AG08395 (cell line): ENCODE measurements at regions not wholly inside any gene's neighbourhood (a gene's known extent, or its start where the extent isn't known, plus 50 kb on each side); places are given as distances from the start of the nearest gene placed in this dataset.
A peak's percentile ranks its signal among the peaks of the same experiment; 100 is the strongest.
"Not testable (repeated sequence)": the region's sequence is repeated elsewhere in the genome, so short reads cannot be mapped to it uniquely, and the experiment has no call there.

Experiments used
- DNase-seq: peaks from one replicate; pipeline ENCODE4 v3.0.0; 2012; ENCODE audit warnings: mixed read lengths, low spot score

- no peak for DNase-seq
Observed at GRCh38 chr18:28771849-28772248, 594.9 kb upstream of the CDH2 start.

DNA sequence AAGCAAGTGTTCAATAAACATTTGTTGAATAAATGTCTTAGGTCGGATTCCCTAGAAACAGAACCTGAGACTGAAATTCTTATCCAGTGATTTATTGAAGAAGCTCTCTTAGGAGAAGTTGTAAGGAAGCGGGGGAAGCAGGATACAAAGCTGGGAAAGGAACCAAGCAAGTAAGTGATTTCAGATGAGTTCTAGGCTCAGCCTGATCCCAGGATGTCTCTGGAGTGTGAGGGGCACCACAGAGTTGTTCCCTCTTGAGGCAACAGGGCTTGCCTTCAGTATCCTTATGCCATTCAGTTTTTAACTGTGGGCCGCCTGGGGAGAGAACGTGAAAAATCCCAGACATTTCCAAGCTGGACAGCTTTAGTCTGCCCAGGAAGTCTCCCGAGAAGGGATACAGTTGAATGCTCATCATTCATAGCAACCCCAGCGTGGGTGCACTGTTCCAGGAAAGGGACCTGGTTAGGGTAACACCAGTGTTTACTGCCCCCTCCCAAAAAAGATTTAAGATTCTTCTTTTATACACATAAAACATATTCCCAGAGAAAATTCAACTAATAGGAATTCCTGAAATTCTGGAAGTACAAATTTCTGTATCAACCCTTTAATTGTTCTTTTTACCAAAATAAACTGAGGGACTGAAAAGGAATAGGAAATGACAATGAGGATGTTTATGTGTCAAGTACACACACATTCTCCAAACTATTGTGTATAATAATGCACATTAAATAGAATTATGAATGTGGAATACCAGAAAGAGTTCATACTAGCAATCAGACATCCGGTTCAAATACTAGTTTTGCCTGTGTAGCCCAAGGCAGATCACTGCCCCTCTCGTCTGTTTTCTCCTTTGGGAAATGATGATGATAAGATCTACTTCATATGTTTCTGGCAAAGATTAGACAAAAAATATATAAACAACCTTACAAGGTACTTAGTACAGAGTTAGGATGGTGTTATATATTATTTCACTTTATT, 592.1 kb upstream of the CDH2 start:
- DNase-seq = no peak

DNA sequence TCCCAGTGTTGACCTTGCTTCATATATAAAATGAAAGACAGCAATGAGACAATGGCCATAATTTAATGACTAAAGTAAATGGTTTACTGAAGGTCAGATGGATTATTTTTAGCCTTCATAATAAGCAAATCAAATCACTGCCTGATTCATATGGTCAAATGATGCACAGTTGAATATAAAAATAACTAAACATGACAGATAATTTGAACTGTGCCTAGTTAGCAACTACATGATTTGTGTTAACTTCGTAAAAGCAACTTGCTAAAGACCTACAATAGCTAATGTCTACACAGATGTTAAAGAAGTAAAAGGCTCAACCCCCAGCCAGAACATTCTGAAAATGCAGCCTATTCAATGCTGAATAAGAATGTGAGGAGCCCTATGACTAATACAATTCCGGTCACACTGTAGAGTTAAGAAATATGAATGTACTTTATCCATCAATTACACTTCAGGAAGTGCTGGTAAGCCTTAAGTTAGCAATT, 590.8 kb upstream of the CDH2 start:
- peak; percentile 39 for DNase-seq

DNA sequence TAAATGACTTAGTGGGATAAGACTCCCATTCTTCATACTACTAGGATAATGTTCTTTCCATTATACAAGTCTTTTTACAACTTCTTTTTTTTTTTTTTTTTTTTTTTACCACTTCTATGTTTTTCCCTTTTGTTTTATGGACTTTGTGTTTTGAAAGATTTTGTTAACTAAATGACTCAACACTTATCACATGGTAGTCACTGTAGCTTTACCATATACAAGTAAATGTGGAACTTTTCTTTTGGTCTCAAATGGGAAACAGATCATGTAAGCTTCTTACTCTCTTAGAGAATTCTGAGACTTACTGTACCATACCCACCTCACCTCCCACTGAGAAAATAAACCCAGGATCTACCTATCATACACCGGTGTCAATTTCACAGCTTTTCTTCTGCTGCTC, 590.3 kb upstream of the CDH2 start:
- peak; percentile 6 for DNase-seq

DNA sequence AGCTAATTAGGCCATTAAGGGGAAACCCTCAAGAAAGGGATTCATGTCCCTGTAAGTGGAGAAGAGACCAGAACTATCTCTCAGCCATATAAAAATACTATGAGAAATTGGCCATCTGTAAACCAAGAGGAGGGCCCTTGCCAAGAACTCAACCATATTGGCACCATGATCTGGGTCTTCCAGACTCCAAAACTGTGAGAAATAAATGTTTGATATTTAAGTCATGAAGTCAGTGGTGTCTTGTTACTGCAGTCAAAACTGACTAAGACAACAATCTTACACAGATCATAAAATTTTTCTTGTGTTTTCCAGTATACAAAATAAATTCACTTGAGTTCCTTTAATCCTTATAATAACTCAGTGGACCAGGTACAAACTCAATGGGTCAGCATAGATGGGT, 589.8 kb upstream of the CDH2 start:
- DNase-seq = no peak

- no peak for DNase-seq
Observed at GRCh38 chr18:28766027-28766426, 589.1 kb upstream of the CDH2 start.

- DNase-seq = no peak
Observed at GRCh38 chr18:28760299-28760698, 583.4 kb upstream of the CDH2 start.

GRCh38 chr18:28757466-28758008, 580.6 kb upstream of the CDH2 start:
- DNase-seq = no peak

GRCh38 chr18:28743115-28743514, 566.2 kb upstream of the CDH2 start:
- no peak for DNase-seq

DNA sequence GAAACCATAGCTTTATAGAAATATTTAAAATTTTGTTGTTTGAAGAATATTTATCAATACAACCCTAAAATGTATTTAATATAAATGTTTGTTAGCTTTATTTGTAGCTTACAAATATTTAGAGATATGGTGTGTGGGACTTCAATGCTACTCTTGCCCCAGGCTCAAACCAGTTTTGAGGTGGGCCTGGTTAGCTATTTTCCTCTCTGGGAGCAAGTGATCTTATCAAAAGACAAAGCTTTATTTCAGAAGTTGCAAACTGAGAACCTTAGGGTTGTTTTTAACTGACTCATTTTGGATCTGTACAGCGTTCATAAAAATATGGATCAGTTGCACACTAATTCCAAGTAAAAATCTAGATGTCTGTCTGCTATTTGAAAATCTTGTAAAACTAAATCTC, 563.6 kb upstream of the CDH2 start:
- no peak for DNase-seq

GRCh38 chr18:28736951-28737350, 560.0 kb upstream of the CDH2 start:
- DNase-seq = no peak

GRCh38 chr18:28736223-28736622, 559.3 kb upstream of the CDH2 start:
- DNase-seq = no peak

DNA sequence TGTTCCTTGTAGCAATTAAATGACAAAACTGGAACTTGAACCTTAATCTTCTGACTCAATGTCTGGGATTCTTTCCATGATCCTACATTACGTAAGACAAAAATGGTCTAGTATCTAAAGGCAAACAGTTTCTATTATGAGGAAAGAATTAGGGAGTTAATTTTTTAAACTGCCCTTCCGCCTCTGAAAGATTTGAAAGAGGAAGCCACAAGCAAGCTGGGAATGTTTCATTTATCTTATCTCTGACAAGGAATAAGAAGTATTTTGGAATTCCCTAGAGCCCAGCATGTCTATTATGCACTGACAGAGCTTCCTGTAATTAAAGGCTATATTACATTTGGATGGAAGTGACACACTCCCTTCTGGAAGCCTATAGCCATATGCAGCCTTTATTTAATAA, 558.8 kb upstream of the CDH2 start:
- peak; percentile 20 for DNase-seq

- no peak for DNase-seq
Observed at GRCh38 chr18:28729321-28729720, 552.4 kb upstream of the CDH2 start.

GRCh38 chr18:28728891-28729290, 552.0 kb upstream of the CDH2 start:
- no peak for DNase-seq

GRCh38 chr18:28727189-28727588, 550.3 kb upstream of the CDH2 start:
- not testable (repeated sequence) for DNase-seq

DNA sequence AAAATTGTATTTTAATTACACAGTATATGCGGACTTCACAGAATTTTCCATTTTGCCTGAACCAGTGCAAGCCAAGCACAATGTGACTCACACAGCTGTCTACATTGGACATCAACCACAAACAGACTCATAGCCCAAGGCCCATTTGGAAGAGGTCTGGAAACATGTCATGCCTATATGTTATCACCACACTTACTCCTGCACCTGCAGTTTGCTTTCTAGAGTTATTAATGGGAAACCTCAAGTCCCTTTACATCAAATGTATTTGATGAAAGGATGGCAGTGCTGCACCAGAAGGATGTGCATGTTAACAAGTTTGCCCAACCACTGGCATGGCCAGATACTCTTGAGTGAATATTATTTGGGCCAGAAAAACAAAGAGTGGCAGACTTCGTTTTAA, 548.9 kb upstream of the CDH2 start:
- no peak for DNase-seq

DNA sequence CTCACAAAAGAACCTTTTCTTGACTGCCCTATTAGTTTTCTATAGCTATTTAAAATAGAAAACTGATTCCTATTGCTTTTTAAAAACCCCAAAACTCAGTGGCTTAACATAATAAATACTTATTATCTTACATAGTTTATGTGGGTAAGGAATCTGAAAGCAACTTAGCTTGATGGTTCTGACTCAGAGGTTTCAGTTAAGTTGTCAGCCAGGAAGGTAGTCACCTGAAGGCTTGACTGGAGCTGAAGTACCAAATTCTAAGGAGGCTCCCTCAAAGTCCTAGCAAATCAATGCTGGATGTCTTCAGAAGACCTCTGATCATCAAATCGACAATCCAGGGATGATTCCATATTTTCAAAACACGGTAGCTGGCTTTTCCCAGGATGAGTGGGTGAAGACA, 546.6 kb upstream of the CDH2 start:
- no peak for DNase-seq

GRCh38 chr18:28718696-28719095, 541.8 kb upstream of the CDH2 start:
- no peak for DNase-seq

DNA sequence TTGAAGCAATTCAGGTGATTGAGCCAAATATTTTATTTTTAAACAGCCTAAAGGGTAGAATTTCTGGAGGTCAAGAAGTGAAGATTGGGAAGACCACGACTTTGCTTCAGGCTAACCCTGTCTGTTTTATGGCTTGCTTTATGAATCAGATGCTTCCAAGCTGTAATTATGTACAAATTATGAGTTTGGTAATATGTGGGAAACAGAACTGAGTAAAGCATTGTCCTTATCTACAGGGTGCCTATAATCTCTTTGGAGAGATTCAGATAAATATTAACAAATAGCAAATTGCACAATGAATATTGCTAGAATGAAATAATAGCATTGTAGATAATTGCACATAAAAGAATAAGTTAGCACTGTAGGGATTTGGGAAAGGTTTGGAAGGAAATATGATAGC, 539.4 kb upstream of the CDH2 start:
- DNase-seq = no peak

- no peak for DNase-seq
Observed at GRCh38 chr18:28715206-28715605, 538.3 kb upstream of the CDH2 start.

DNA sequence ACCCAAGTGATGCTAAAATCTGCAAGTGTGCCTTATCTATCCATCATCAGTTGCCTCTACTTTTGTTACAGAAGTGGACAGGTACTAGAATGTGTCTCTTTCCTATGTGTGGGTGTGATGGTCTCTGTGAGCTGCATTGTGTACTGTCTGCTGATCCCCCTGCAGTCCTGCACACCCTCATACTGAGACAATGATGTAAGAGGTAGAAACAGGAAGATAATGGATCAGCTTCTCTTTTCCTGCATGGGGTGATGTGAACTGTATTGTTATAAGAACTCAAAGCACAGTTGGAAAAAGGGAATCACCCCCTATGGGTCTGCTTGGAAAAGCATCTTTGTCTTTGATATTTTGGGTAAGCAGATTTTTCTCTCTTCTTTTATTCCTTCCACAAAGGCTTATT, 537.6 kb upstream of the CDH2 start:
- DNase-seq = no peak

DNA sequence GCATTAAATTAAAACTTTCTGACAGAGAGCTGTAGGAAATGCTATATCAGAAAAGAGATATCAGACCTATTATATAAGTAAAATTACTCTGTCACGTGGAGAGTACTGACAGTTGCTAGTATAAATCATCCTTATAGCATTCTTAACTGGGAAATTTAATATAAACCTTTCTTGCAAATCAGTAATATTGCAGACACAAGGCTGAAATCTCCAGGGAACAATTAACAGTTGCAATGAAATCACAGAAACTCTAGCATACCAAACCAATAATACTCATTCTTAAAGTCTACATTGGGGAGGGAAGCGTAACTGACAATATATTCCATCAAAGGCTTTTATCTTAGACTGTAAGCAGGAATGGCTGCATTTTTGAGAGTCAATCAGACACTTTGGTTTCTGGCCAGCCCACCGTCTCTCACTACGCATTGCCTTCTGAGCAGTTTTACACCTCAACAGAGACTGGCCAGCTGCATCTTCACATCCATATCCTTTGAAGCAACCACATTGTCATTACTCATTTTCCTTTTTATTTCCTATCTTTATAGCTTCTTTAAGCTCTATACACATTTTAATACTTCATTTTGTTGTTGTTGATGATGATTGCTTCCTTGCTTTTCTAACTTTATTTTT, 536.0 kb upstream of the CDH2 start:
- DNase-seq = no peak
